BJ (cell line): ENCODE measurements at regions not wholly inside any gene's neighbourhood (a gene's known extent, or its start where the extent isn't known, plus 50 kb on each side); places are given as distances from the start of the nearest gene placed in this dataset.

Experiments
- CTCF ChIA-PET: fragments of 350-600 bp; formaldehyde crosslinking; extraction: SDS; loops from one replicate; lab custom pipeline; 2021; ENCODE audit warnings: antibody characterized with exemption, inconsistent platforms; lab: Yijun Ruan, JAX
- POLR2A ChIA-PET: fragments of 300-600 bp; sonication (Branson Sonifier 250); formaldehyde crosslinking; extraction: SDS; loops from one replicate; lab custom pipeline; 2021; ENCODE audit warnings: antibody characterized with exemption; lab: Charles Lee
- DNase-seq: peaks from one replicate; pipeline ENCODE4 v3.0.0-alpha.2; 2011; ENCODE audit warnings: low read depth
- H3K27me3 ChIP-seq: 2 replicates; pipeline ENCODE4 v1.6.0; 2011; ENCODE audit warnings: low read length; ENCODE audit not compliant: control insufficient read depth, insufficient read depth
- H3K36me3 ChIP-seq: 2 replicates; pipeline ENCODE4 v1.5.1; 2011; ENCODE audit warnings: low read length; ENCODE audit not compliant: control insufficient read depth, insufficient read depth
- H3K4me3 ChIP-seq: 2 replicates; pipeline ENCODE4 v1.5.1; 2011; ENCODE audit warnings: low read depth, mild to moderate bottlenecking, control low read depth, low read length
- CTCF ChIP-seq: IDR thresholded peaks from 2 replicates; pipeline ENCODE4 v1.5.1; 2011; ENCODE audit warnings: low read depth, mild to moderate bottlenecking, control low read depth, inconsistent platforms, low read length, moderate library complexity; ENCODE audit not compliant: insufficient read depth

DNA sequence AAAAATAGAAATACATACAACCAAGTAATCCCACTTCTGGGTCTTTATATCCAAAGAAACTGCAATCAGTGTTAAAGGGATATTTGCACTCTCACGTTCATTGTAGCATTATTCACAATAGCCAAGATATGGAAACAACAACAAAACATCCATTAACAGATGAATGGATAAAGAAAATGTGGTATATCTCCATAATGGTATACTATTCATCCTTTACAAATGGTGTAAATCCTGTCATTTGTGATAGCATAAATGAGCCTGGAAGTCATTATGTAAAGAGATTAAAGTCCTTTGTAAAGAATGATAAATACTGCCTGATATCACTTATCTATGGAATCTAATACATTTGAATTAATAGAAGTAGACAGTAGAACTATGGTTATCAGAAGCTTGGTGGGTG is 327.7 kb downstream of the UTRN start:
- Histone ChIP-seq H3K27me3 (no peaks in the 10 kb centered on the region), H3K4me3 (no peak overlapping the region), H3K36me3 (no peaks in the 10 kb centered on the region)
- POLR2A ChIA-PET = no interaction called here
- TF ChIP-seq CTCF = no peak
- CTCF ChIA-PET = no interaction called here
- no peak for DNase-seq

DNA sequence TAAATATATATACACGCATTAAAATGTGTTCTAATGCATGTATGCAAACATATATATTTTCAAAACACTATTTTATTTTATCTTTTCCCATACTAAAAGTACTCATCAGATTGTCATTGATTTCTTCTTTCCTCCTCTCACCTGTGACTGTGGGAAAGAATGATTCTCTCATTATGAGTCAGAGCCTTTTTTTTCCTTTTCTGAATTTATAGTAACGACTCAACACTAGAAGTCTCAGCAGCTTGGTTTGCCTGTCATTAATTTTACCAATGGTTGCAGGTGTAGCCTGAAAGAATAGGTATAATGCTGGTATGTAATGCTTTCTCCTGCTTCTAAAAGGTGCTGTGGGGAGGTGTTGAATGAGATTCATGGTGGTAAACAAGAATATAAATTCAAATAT is 328.7 kb downstream of the UTRN start:
- POLR2A ChIA-PET = no interaction called here
- Histone ChIP-seq H3K27me3 (no peaks in the 10 kb centered on the region), H3K4me3 (no peak overlapping the region), H3K36me3 (no peaks in the 10 kb centered on the region)
- CTCF ChIA-PET = interaction anchor here (0.6 kb wide), 1 partner anchor 133 kb away, joined by 3 read pairs; no protein-coding TSS in a partner anchor
- no peak for DNase-seq
- TF ChIP-seq CTCF = no peak

GRCh38 chr6:144615870-144616269 is 330.7 kb downstream of the UTRN start:
- H3K4me3 ChIP-seq = no peak overlapping the region
- no peak for DNase-seq
- no peaks in the 10 kb centered on the region for H3K27me3 ChIP-seq
- no peak for TF ChIP-seq CTCF
- no peaks in the 10 kb centered on the region for H3K36me3 ChIP-seq
- POLR2A ChIA-PET = no interaction called here
- CTCF ChIA-PET = no interaction called here

- H3K27me3 ChIP-seq = no peaks in the 10 kb centered on the region
- ChIA-PET CTCF (interaction anchor here (0.6 to 0.8 kb wide), 2 partner anchors 15 to 119 kb away, joined by 3 to 4 read pairs; no protein-coding TSS in a partner anchor), POLR2A (no interaction called here)
- TF ChIP-seq CTCF = no peak
- H3K4me3 ChIP-seq = no peak overlapping the region
- DNase-seq = no peak
- H3K36me3 ChIP-seq = no peaks in the 10 kb centered on the region
These were observed 332.1 kb downstream of the UTRN start for GRCh38 chr6:144617191-144617590.

- H3K36me3 ChIP-seq = no peaks in the 10 kb centered on the region
- ChIA-PET POLR2A (no interaction called here), CTCF (interaction anchor here (0.6 to 0.8 kb wide), 3 partner anchors 15 to 905 kb away, joined by 3 to 4 read pairs (median 4); no protein-coding TSS in a partner anchor)
- H3K4me3 ChIP-seq = no peak overlapping the region
- H3K27me3 ChIP-seq = no peaks in the 10 kb centered on the region
- TF ChIP-seq CTCF = no peak
- DNase-seq = no peak
These were observed 332.6 kb downstream of the UTRN start for GRCh38 chr6:144617708-144618107.
